ENCODE measurements at regions not wholly inside any gene's neighbourhood (a gene's known extent, or its start where the extent isn't known, plus 50 kb on each side); places are given as distances from the start of the nearest gene placed in this dataset.

GRCh38 chr7:47685151-47685550 lies 103.2 kb upstream of the TNS3 start:
- TF ChIP-seq CTCF (IDR thresholded peaks at IDR 0.05; ENCODE audit: insufficient read depth, low read length) (no peak), GABPA (IDR thresholded peaks at IDR 0.05; ENCODE audit: low read depth) (no peak)

All from HL-60 (cell line).